Suprapubic skin (tissue), 3 donors: ENCODE measurements at regions not wholly inside any gene's neighbourhood (a gene's known extent, or its start where the extent isn't known, plus 50 kb on each side); places are given as distances from the start of the nearest gene placed in this dataset.

Source experiments
- EP300 ChIP-seq: sonication (generic); formaldehyde crosslinking; IDR thresholded peaks from one replicate; pipeline ENCODE4 v1.6.1; 2017; ENCODE audit warnings: antibody characterized with exemption
- TF ChIP-seq, protein P1 (sequence below), 2 donors: fragments of 200-600 bp in 1 of 2; fragments of 450-650 bp in 1 of 2; sonication (generic) in 1 of 2; IDR thresholded peaks; one replicate each; pipeline ENCODE4 v1.5.1; 2016 to 2019; ENCODE audit warnings: antibody characterized with exemption in 2 of 2, mild to moderate bottlenecking in 1 of 2, moderate library complexity in 1 of 2

GRCh38 chr13:34571716-34572115 is 370.4 kb upstream of the NBEA start:
- TF ChIP-seq, protein P1, sequence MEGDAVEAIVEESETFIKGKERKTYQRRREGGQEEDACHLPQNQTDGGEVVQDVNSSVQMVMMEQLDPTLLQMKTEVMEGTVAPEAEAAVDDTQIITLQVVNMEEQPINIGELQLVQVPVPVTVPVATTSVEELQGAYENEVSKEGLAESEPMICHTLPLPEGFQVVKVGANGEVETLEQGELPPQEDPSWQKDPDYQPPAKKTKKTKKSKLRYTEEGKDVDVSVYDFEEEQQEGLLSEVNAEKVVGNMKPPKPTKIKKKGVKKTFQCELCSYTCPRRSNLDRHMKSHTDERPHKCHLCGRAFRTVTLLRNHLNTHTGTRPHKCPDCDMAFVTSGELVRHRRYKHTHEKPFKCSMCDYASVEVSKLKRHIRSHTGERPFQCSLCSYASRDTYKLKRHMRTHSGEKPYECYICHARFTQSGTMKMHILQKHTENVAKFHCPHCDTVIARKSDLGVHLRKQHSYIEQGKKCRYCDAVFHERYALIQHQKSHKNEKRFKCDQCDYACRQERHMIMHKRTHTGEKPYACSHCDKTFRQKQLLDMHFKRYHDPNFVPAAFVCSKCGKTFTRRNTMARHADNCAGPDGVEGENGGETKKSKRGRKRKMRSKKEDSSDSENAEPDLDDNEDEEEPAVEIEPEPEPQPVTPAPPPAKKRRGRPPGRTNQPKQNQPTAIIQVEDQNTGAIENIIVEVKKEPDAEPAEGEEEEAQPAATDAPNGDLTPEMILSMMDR (IDR thresholded peaks at IDR 0.05) = no peak
- no peak for TF ChIP-seq EP300
